ENCODE measurements at regions not wholly inside any gene's neighbourhood (a gene's known extent, or its start where the extent isn't known, plus 50 kb on each side); places are given as distances from the start of the nearest gene placed in this dataset.

GRCh38 chr5:116660929-116661328 lies 86.3 kb upstream of the SEMA6A start:
- Histone ChIP-seq H3K27me3 (ENCODE audit: control insufficient read depth, insufficient read depth, low read length) (no peaks in the 10 kb centered on the region), H3K4me3 (ENCODE audit: low read depth, low read length) (no peak overlapping the region), H3K36me3 (ENCODE audit: control insufficient read depth, insufficient read depth, low read length) (no peaks in the 10 kb centered on the region)
- DNase-seq (ENCODE audit: low read depth) = no peak
- TF ChIP-seq CTCF (IDR thresholded peaks at IDR 0.05; ENCODE audit: insufficient read depth, low read length, poor library complexity, severe bottlenecking) = no peak

- no peak for DNase-seq (ENCODE audit: low read depth)
- Histone ChIP-seq H3K27me3 (ENCODE audit: control insufficient read depth, insufficient read depth, low read length) (no peaks in the 10 kb centered on the region), H3K36me3 (ENCODE audit: control insufficient read depth, insufficient read depth, low read length) (no peaks in the 10 kb centered on the region), H3K4me3 (ENCODE audit: low read depth, low read length) (no peak overlapping the region)
- TF ChIP-seq CTCF (IDR thresholded peaks at IDR 0.05; ENCODE audit: insufficient read depth, low read length, poor library complexity, severe bottlenecking) = no peak
Measured at GRCh38 chr5:116658830-116659229, 84.2 kb upstream of the SEMA6A start.

GRCh38 chr5:116658141-116658540 lies 83.5 kb upstream of the SEMA6A start:
- no peaks in the 10 kb centered on the region for H3K36me3 ChIP-seq (ENCODE audit: control insufficient read depth, insufficient read depth, low read length)
- no peaks in the 10 kb centered on the region for H3K27me3 ChIP-seq (ENCODE audit: control insufficient read depth, insufficient read depth, low read length)
- no peak for TF ChIP-seq CTCF (IDR thresholded peaks at IDR 0.05; ENCODE audit: insufficient read depth, low read length, poor library complexity, severe bottlenecking)
- no peak for DNase-seq (ENCODE audit: low read depth)
- H3K4me3 ChIP-seq (ENCODE audit: low read depth, low read length) = no peak overlapping the region

- H3K27me3 ChIP-seq (ENCODE audit: control insufficient read depth, insufficient read depth, low read length) = no peaks in the 10 kb centered on the region
- no peak for TF ChIP-seq CTCF (IDR thresholded peaks at IDR 0.05; ENCODE audit: insufficient read depth, low read length, poor library complexity, severe bottlenecking)
- no peak for DNase-seq (ENCODE audit: low read depth)
- H3K36me3 ChIP-seq (ENCODE audit: control insufficient read depth, insufficient read depth, low read length) = no peaks in the 10 kb centered on the region
- H3K4me3 ChIP-seq (ENCODE audit: low read depth, low read length) = no peak overlapping the region
Measured at GRCh38 chr5:116655431-116655830, 80.8 kb upstream of the SEMA6A start.

- Histone ChIP-seq H3K4me3 (ENCODE audit: low read depth, low read length) (no peak overlapping the region), H3K36me3 (ENCODE audit: control insufficient read depth, insufficient read depth, low read length) (no peaks in the 10 kb centered on the region), H3K27me3 (ENCODE audit: control insufficient read depth, insufficient read depth, low read length) (no peaks in the 10 kb centered on the region)
- no peak for TF ChIP-seq CTCF (IDR thresholded peaks at IDR 0.05; ENCODE audit: insufficient read depth, low read length, poor library complexity, severe bottlenecking)
- DNase-seq (ENCODE audit: low read depth) = no peak
Measured at GRCh38 chr5:116654925-116655324, 80.3 kb upstream of the SEMA6A start.

- TF ChIP-seq CTCF (IDR thresholded peaks at IDR 0.05; ENCODE audit: insufficient read depth, low read length, poor library complexity, severe bottlenecking) = no peak
- Histone ChIP-seq H3K27me3 (ENCODE audit: control insufficient read depth, insufficient read depth, low read length) (no peaks in the 10 kb centered on the region), H3K36me3 (ENCODE audit: control insufficient read depth, insufficient read depth, low read length) (no peaks in the 10 kb centered on the region), H3K4me3 (ENCODE audit: low read depth, low read length) (no peak overlapping the region)
- DNase-seq (ENCODE audit: low read depth) = no peak
Measured at GRCh38 chr5:116652903-116653302, 78.3 kb upstream of the SEMA6A start.

All from kidney epithelial cell (primary cell).